Fibroblast of skin of back (primary cell): ENCODE measurements at regions not wholly inside any gene's neighbourhood (a gene's known extent, or its start where the extent isn't known, plus 50 kb on each side); places are given as distances from the start of the nearest gene placed in this dataset.

Source experiments
- DNase-seq: peaks from one replicate; pipeline ENCODE4 v3.0.0-alpha.2; 2013

DNA sequence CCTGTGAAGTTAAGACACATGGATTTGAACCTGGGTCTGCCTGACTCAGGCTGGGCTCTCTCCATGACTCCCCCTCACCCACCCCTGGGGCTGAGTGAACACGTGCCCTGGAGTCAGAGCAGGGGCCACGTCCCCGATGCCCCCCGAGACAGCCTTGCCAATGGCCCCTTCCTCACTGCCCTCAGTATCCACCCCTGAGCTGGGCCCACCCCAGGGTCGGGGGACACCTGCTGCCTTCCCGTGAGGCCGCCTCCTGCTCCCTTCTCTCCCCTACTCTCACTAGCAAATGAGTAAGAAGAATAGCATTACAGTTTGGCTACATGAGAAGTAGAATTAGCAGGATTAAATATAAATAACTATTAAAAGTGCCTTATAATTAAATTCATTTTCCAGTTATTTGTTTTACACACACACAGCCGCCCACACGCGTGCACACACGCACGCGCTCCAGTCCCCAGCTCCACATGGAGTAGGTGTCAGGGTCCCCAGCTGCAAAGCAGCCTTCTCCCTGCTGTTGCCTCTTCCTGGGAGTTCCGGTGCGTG, 117.4 kb upstream of the LINGO1 start:
- no peak for DNase-seq

DNA sequence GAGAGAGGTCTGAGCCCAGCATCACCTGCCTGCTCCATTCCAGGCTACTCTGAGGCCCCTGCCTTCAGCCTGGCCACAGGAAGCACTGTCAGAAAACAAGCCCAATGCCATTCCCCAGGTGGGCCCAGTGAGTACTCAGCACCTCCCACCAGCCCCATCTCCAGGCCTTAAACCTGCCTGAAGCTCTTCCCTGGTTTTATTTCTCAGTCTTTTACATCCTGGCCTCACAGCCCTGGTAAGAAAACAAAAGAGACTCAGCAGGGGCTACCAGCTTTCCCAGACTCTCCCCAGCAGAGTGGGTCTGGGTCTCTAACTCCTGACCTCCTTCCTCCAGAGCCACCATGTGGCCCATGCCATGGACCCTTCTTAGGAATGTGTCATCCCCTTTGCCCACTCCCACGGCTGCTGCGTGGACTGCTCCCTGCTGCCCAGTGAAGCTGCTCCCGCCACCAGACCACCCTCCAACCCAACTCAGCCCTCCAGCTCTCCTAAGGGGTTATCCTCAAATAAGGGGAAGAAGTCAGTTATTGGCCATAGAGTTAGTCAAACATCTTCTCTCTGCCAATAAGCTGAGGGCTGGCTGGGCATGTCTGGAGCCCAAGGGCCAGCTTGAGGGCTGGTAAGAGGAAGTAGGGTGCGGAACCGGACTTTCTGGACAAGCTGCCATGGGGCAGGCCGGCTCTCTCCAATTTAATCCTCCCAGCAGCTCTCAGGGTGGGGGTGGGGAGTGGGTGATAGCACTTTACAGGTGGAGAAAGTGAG, 116.7 kb upstream of the LINGO1 start:
- DNase-seq, result no peak

DNA sequence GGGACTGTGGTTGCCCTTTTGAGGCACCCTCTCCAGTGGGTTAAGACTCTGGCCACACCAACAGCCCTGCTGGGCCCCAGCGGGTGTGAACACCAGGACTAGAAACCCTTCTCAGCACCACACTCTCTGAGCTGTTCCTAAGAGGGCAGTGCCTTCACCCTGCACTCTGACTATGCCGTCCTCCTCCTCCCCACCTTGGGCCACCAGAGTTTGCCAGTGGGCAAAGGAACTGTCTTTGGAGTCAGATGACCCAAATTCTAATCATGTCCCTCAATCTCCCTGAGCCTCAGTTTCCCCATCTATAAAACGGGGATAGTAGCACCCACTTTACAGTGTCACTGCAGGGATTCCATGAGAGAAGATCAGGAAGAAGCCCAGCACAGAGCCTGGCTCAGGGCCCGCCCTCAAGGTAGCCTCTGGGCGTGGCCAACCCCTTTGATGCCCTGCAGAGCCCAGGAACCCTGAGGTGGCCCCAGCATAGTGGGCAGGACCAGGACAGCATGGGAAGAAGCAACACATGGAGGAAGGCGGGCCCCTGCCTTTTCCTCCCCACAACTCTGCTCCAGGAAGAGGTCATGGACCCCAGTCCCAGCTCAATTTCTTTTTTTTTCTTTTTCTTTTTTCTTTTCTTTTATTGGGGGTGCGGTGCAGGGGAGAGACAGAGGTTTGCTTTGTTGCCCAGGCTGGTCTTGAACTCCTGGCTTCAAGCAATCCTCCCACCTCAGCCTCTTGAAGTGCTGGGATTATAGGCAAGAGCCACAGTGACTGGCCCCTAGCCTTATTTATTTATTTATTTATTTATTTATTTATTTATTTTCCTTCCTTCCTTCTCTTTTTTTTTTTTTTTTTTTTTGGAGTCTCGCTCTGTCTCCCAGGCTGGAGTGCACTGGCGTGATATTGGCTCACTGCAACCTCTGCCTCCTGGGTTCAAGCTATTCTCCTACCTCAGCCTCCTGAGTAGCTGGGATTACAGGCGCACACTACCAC, 115.7 kb upstream of the LINGO1 start:
- no peak for DNase-seq

DNA sequence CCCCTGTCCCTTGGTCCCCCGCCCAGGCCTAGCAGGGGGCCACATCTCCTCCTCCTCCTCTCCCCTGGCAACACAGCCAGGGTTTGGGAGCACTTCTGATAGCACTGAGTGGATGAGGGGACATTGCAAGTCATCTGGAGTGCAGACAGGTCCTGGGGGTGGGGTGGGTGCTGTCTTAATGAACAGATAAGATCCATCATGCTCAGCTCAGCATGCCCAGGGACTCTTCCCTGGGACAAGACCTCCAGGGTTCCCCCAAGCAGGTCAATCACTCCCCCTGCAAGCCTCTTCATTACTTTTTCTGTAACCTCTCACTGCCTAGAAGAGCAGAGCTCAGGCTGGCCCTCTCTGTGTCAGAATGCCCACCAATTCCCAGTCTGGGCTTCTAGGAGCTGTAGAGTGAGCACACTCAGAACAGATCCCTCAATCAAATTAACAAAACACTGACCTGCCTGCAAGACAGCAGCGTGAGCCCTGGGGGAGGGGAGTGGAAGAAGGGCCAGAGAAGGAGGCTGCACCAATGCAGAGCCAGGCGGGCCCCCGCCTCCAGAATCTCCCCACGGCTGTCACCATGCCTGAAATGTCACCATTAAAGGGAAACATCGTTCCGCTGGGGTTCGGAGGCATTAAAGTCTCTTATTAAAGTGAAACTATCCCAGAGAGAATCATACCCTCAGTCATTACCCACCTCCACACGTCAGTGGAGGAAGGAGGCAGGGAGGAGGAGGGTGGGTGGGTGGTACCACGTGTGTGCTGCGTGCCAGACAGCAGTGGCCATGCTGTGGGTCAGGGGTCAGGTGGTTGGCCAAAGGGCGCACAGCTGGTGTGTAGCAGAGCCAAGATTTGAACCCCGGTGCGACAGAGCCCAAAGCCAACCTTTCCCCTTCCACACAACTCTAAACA, 114.7 kb upstream of the LINGO1 start:
- DNase-seq, result no peak

DNA sequence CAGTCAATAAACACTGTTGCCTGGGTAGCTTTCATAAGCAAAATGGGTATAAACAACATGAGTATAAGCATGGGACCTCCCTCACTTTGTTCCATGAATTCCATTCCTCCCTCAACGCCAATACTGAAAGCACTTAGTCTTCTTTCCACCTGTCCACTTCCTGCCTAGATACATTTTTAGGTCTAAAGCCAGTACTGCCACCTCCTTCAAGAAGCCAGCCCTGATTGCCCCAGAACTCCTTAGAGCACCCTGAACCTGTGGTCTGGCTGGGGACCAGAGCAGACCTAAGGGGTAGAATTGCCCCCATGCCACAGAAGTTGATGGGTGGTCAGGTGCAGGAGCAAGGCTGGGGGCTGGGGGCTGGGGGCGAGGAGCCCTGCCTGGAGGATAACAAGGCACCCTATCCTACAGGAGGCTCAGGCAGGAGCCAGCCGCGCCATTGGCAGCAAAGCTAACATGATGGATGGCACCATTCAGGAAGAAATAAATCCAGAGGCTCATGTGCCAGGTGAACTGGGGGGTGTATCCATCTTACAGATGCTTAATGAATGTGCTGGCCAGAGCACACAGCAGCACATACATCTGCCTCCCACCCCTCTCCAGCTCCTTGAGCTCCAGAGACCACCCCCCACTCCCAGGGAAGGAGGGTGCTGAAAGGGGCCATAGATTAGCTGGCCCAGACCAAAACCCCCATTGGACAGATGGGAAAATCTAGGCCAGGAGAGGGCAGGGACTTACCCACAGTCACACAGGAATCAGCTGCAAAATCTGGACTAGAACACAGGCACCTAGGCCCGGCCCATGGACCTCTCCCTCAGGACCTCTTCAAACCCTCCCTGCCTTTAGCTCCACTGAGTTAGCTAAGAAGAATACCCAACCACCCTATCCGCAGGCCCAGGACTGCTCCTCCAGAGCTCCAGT, 113.8 kb upstream of the LINGO1 start:
- no peak for DNase-seq

DNA sequence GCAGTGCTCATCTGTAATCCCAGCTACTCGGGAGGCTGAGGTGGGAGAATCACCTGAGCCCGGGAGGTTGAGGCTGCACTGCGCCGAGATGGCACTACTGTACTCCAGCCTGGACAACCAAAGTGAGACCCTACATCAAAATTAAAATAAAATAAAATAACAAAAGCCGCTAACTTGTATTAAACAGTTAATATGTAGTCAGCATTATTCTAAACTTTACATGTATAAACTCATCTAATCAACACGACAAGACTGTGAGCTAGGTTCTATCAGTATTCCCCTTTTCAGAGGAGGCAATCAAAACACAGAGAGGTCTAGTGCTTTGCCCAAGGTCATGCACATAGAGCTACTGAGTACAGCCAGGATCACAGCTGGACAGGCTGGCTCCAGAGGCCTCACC, 111.7 kb upstream of the LINGO1 start:
- DNase-seq, result no peak

DNA sequence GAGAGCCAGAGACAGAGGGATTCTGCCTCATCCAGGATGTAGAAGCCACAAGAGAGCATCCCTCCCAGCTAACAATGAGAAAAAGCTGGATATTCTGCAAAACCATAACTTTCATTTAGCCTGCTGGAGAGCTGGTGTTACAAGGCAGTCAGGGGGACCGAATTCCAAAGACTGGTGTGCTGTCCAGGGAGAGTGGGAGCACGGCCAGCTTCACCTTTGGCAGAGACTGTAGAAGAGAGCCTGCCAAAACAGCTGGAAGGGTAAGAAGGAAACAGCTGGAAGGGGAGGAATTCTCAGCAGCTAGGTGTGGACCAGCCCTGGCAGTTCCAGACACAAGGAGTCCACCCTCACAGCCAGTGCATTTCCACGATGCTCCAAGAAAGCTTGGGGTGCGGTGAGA, 109.9 kb upstream of the LINGO1 start:
- DNase-seq, result no peak

DNA sequence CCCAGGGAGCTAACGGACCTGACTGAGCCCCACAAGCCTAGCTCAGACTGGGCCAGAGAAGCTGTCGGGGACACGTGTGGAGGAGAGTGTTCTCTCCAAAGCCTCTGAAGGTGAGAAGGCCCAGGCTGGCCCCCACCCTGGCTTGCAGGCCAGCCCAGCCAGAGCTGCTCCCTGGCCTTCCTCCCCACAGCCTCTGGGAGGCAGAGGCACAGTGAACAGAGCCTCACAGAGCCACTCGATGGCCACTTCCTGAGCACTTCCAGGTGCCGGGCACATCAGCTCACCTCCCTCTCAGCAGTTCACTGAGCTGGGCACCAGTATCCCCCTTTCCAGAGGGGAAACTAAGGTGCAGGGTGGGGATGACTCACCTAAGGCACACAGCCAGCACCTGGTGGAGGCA, 109.4 kb upstream of the LINGO1 start:
- DNase-seq, result no peak

DNA sequence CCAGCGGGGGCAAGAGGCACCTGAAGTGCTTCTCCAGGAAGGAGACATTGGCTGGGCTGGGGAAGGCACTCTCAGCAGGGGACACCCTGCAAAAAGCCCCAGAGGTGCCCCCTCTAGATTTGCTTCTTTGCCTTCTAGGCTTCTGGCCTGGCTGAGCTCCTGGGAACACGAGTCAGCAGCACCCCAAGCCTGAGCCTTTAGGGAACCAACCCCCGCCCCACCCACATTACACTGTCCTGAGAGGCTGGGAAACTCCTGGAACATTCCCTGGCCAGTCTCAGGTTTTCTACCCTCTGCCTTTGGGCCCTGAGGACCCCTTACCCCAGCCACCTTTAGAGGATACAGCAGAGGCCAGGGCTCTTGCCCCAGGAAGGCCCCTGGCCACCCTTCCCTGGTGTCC, 108.4 kb upstream of the LINGO1 start:
- DNase-seq, result no peak

DNA sequence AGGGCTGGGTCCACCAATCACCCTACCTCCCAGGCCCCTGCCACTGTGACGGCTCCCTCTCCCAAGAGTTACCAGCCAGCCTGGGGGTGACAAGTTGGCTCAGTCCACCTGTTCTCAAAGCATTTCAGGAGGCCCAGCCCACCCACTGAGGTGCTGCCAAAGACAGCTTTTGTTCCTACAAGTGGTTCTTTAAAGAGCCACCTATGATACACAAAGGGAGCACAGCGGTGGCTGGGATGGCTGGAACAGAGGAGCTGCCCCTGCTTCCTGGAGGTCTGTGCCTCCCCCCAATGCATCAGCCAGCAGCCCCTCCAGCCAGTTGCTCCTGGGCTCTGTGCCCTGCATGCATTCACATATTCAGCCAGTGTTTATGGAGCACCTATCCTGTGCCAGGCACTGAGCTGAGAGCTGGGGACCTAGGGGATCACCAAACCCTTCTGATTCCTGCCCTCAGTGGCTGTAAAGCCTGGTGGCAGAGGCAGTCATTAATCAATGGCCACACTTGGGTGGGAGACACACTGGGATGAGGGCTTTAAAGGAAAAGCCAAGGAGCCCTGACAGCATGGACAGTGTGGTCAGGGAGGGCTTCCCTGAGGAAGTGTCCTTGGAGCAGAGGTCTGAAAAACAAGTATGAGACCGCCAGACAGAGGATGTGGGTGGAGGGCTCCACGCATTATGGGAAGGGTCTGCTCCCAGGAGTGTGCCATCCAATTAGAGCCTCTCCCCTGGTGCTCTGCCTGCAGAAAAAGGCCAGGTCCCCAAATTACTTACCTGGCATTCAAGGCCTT, 107.1 kb upstream of the LINGO1 start:
- no peak for DNase-seq

DNA sequence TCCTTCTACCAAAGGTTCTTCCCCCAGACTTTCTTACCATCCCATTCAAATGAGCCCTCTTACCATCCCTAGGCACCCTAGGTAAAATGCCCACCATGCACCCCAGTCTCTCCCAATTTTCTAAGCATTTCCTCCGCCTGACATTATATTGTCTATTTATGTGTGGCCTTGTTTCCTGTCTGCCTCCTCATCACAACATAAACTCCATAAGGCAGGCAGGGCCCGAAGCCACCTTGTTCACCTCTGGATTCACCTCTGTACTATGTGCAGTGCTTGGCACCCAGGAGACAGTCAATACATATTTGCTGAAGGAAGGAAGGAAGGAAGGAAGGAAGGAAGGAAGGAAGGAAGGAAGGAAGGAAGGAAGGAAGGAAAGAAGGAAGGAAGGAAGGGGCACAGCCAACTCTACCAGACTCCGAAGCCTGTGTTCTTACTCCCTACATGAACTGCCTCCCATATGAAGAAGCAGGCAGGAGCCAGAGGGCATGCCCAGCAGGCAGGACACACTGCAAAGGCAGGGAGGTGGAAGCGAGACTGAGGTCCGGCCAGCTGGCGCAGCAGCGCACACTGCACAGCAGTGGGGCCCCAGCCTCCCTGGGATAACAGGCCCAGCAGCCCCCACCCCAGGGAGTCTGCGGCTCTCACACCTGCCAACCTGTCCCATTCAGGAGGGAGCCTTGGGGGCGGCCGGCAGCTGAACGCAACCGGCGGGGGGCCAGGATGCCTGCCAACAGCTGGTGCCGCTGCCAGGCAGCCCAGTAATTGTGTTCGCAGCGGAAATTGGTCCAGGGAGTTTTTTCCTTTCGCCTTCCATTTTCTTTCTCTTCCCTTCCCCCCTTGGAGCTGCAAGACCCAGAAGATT, 106.0 kb upstream of the LINGO1 start:
- DNase-seq, result no peak

DNA sequence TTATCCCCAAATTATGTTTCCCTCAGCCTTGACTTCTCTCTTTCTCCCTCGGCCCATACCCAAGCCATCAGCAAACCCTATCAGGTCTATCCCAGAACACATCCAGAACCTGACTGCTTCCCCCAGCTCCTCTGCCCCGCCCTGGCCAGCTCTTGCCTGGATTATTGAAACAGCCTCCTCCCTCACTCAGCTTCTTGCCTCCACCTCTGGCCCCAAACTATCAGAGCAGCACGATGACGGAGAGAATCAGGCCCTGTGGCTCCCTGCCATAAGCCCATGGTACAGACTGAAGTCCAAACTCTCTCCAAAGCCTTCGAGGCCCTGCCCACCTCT, 105.3 kb upstream of the LINGO1 start:
- DNase-seq, result no peak

DNA sequence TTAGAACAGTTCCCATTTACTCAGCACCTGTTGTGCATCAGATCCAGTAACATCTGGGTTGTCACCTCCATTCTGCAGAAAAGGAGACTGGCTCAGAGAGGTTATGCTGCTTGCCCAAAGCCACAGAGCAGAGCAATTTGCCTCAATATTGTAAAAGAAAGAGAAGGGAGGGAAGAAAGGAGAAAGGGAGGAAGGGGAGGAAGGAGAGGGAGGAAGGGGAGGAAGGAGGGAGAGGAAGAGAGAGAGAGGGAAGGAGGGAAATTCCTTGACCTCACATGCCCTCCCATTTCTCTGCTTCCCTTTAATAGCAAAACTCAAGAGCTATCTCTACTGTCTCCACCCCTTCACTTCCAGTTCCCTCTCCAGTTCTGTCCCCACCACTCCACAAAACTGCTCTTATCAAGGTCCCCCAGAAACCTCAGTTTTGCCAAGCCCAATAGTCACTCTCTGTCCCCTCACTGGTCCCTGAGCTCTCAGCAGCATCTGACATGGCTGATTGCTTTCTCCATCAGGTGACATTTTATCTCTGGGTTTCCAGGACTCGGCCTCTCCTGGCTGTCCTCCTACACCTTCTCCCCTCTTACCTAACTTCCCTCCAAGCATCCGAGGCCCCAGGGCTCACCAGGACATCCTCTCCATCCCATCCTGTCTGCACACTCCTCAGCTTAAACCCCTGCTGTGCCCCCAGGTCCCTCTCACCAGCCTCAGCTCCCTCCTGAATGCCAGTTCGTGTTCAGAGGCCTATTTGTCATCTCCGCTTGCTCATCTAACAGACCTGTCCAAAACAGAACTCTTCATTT, 104.7 kb upstream of the LINGO1 start:
- no peak for DNase-seq

DNA sequence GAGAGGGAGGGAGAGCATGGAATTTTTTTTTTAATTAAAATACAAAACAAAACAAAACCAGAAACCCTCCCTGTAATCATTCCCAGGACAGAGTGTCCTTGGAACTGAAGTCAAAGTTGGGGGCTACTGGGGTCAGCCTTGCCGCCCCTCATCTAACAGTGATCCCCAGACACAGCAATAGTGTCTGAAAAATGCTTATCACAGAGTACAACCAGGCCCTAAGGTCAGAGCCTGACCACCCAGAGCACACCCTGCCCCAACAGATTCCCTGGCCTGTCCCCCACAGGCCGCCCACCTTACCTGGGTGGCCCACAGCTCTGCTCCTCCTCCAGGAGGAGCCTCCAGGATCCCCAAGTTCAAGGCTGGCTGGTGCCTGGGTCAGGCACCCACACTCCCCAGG, 101.6 kb upstream of the LINGO1 start:
- DNase-seq, result no peak

DNA sequence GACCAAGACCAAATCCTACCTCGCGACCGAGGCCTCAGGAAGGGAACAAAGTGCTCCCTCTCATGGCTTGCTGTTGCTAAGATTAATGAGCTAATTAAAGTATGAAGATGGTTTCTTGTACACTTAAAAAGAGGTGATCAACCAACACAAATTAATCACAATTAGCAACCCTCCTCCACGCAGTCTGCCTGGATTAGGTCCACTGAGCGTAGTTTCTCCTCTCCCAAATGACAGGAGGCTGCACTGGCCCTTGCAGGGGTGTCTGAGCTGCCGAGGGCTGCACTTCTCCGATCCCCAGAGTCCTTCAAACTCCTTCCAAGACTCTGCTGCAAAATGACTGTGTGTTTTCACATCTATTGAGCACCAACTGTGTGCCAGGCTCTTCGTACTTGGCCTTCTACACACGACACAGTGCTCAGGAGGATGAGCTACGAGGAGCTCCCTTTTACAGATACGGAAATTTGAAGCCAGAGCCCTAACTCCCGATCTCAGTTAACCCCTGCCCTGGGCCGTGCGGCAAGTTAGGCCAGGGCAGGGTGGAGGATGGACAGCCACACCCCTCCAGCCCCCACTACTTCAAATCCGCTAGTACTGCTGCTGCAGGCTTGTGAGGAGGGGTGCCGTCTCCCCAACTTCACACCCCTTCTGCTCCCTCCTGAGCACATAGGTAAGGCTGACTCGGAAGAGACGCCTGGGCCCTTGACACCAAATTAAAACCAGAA, 101.0 kb upstream of the LINGO1 start:
- DNase-seq, result no peak

DNA sequence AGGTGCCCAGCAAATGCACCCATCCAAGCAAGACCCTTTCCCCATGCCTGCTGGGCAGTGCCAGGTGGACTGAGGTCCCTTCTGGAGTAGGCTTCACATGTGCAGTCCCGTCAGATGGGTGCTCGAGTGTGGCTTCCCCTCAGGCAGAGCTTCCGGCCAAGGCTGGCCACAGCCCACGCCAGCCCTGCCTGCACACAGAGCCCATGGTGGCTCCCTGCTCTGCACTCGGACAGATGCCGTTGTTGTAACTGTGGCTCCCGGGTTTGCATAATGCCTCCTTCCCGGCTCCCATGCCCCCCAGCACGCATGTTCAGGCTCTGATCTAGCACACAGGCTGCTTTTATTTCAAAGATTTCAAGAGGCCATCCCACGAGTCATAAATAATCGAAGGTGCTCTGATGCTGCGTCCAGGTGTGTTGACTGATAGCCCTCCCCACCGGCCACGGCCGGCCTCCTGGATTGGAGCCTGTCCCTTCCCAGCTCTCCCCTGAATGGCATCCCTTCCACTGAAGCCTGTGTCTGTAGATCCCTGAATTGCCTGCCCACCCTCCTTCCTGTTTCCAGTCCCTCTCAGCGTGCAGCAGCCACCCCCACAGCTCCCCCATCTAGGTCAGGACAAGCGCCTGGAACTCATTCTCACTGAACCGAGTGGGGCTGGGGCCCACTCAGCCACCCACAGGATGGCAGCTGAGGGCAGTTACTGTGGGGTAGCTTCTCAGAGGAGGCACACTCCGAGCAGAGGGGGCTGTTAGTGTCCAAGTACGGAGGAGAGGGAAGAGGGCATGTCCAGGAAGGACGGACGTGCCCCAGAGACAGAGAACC, 100.0 kb upstream of the LINGO1 start:
- no peak for DNase-seq

DNA sequence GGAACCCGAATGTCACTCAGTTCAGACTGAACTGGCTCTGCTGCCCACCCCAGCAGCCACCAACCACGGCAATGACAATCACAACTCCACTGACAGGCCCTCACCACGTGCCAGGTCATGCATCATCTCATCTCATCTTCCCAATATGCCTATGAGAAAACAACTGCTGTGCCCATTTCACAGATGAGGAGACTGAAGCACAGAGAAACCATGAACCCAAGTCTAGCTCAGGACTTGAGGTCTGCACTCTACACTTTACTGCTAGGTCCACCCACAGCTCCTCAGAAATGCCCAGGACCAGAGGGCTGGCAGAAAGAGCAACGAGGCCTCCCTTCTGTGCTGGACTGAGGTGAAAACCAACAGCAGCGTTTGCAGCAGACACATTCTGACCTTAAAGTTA, 99.2 kb upstream of the LINGO1 start:
- DNase-seq, result no peak
